SK-N-SH treated with all-trans-retinoic acid at 6 μM for 48 hours (cell line): ENCODE measurements at regions not wholly inside any gene's neighbourhood (a gene's known extent, or its start where the extent isn't known, plus 50 kb on each side); places are given as distances from the start of the nearest gene placed in this dataset.

ENCODE experiments used
- TCF4 ChIP-seq: fragments of 250-450 bp; sonication (Bioruptor Pico); IDR thresholded peaks from 2 replicates; pipeline ENCODE4 v1.8.0; 2021; ENCODE audit warnings: mild to moderate bottlenecking, moderate library complexity, borderline replicate concordance
- TOX ChIP-seq: fragments of 250-450 bp; sonication (Bioruptor Pico); IDR thresholded peaks from 2 replicates; pipeline ENCODE4 v1.8.0; 2021; ENCODE audit warnings: mild to moderate bottlenecking, moderate library complexity, borderline replicate concordance
- ZFP30 ChIP-seq: fragments of 450-650 bp; formaldehyde crosslinking; IDR thresholded peaks from 2 replicates; pipeline ENCODE4 v1.5.0; 2022; ENCODE audit warnings: mild to moderate bottlenecking, moderate library complexity

DNA sequence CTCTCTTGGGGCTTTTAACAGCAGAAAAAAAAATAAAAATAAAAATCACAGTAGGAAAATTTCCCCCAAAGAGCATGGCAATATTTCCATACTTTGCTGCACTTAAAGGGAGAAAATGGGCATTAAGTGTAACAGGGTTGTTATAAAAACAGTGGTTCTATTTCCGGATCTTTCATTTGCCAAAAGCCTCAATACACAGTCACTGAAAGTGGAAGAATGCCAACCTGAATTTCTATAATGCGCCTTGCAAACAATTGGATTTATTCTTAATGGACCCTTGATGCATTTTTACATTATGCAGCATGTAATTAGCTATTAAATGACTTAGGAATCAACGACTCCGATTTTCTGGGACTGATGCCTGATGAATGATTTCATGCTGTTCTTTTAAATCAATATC is 127.6 kb upstream of the NANOS1 start:
- TF ChIP-seq TCF4 (CRISPR knock-in tag) = no peak
- no peak for TF ChIP-seq ZFP30 (CRISPR knock-in tag)
- no peak for TF ChIP-seq TOX (CRISPR knock-in tag)
